GM18909 (cell line): ENCODE measurements at regions not wholly inside any gene's neighbourhood (a gene's known extent, or its start where the extent isn't known, plus 50 kb on each side); places are given as distances from the start of the nearest gene placed in this dataset.
A peak's percentile ranks its signal among the peaks of the same experiment; 100 is the strongest.

ENCODE experiments used
- ATAC-seq: cut with Tn5 transposase; IDR thresholded peaks from one replicate; pipeline ENCODE4 v1.9.1; 2021; ENCODE audit warnings: mild to moderate bottlenecking; ENCODE audit not compliant: unreplicated experiment, poor library complexity

DNA sequence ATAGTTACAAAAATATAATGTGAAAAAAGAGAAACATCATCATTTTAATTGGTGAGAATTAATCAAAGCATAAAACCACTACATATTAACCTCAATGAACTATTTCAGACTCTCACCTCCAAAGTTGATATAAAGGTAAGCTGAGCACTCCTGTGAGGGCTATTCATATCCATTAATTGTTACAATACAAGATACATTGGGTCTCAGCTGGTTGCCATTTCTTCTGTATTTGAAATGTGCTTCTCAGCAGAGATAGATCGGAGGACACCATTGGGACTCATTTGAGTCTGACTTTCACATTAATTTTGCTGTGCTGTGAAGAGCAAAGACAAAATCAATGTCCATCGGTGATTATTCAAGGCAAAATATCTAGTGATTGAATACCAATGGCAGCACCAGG lies 459.5 kb upstream of the GOT2 start:
- no peak for ATAC-seq

DNA sequence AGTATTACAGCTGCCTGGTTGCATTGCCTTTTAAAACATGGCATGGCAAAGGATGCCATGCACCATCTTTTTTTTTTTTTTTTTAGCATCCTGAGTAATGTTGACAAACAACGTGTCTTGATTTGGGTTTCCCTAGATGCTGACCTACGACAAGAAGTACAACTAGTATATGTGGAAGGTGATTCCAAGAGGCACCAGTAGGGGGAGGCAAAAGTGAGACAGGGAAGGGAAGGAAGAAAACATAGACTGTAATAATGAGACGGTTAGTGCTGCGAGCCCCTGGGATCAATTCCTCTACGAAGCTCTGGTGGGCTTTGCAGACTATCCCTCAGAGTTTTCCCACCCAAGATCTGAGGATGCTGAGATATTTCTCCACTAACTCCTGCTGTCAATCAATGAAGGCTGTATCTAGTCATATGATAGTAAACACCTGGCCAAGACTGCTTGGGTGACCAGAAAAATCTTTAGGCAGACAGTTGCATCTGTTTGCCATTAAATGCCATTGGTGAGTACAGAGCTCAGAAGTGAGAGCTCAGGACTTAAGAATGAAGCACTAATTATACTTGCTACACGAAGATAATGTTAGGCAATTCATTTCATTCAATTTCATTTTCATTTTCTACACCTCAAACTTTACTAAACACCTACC lies 458.6 kb upstream of the GOT2 start:
- ATAC-seq, result peak; percentile 69

DNA sequence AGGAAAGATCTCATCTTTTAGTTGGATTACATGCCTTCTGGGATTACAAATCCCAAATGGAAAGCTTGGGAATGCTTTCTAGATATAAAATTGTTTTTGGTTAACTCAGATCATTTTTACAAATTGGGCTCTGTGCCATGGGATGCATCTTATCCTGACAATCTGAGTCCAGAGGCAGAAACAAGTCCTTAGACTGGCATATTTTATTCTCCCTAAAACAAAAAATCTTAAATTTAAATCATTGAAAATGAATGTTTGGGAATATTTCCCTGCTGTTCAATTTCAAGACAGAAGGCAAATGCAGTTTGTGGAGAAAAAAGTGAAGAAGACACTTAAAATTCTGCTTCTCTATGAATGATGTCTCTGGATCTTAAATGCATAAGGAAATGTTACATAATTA lies 456.6 kb upstream of the GOT2 start:
- ATAC-seq, result no peak

DNA sequence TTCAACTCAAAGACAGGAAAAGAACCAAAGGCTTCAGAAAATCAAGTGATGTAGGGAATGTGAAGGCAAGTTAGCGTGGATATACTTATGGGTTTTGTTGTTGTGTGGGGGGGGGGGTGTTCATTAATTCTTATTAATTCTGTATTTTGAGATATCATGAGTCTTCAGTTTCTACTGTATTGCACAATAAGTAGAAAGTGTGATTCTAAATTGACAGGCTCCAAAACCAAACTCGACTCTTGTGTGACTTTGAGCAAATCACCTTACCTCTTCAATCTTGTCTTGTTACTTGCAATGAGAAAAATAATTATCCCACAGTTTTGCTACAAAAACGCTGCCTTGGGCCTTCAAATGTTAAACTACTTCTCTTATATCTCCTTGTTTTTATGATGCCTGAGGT lies 453.9 kb upstream of the GOT2 start:
- ATAC-seq, result no peak

DNA sequence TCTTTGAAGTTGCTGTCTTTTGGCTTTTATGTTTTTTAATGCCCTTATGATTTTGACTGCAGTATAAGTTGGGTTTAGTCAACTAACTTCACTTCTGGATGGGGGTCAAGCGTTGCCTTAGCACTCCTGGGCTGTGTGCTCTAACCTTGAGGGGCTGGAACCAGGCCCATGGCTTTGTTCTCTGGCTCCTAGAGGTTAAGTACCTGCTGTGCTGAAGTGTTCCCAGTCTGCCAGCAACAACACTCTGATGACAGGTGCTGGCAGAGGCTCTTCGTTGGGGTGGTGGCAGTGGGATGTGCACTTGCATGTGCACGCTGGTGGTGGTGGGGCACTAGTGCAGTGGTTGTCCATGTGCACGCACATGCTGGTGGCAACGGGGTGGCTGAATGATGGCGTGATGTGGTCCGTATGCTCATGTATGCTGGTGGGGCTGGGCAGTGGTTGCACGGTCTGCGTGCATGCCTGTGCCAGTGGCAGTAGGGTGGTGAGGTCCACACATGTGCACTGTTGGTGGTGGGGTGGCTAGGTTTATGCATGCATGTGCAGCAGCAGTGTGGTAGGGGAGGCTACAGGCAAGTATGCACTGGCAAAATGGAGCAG lies 447.8 kb upstream of the GOT2 start:
- ATAC-seq, result no peak

DNA sequence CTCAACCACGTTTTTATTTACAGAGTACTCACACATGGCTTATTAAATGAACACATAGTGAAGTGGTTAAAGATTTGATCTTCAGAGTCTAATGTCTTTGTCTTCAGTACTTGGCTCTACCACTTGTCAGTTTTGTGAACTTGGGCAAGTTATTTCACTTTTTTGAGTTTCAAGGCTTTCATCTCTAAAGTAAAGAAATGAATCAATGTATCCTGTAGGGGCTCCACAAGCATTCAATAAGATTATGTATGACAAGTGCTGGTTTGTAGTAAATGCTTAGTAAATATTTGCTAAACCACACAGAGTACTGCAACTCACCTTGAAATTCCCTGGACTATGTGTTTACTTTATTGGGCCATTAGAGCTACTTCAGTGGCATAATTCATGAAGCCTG lies 446.0 kb upstream of the GOT2 start:
- no peak for ATAC-seq

DNA sequence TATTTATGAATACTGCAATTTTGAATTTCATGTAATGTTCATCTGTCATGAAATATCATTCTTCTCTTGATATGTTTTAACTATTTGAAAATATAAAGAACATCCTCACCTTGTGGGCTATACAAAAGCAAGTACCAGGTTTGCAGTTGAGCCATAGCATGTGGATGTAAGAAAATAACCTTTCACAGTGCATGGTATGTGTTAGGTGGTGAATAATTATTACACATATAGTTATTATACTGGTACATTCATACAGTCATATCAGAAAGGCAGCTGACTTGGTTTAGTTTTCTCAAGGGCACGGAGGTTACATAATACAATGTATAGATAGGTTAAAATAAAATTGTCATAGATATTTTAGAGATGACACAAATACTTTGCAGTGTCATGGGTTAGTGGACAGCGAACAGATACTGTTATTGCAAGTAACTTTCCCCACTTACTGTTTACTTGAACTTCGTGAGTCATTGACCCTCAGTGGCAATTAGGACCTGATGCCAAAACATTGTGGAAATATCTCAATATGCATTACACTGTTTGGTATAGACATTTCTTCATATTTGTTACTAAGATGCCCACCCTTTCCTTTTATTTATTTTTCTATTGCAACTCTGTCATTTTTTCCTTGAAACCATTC lies 445.4 kb upstream of the GOT2 start:
- ATAC-seq, result no peak

DNA sequence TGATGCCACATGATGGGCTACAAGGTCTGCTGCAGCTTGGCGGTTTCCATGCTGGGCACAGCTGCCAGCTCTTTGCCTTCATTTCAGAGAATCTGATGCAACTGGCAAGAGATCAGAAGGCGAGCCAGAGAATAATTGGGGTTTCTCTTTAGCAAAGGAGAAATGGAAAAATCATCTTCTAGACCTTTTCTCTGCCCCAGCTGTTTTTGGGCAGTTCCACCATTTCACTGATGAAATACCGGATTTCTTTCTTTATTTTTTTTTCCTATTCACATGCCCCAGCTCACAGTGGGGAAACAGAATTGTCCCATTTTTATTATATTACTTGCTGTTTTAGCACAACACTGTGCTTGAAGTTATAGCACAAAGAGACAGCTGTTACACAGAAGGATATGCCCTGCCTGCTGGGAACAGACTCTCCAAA lies 439.3 kb upstream of the GOT2 start:
- no peak for ATAC-seq

DNA sequence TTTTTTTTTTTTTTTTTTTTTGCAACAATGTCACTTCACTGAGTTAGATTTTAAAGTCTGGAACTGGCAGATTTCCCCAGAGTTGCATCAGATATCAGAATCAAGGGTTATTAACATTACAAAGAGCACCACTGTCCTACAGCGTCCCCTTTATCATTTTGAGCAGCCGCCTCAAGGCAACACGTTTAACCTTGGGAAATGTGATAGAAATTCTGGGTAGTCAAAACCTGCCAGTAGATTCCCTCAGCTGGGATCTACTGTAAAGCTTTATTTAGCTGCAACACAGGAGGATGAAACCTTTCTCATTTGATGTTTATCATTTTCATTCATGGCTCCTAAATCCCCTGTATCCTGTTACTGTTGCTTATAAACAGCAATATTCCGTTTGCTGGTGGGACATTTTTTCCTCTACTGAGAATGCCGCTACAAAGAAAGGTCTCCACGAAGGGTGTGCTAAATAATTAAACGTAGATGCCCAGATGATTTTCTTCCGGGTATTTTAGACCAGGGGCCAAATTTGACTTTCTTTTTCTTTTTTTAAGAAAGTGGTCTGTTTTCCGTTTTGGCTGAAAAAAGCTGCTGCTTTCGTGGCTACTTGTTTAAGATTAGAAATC lies 436.1 kb upstream of the GOT2 start:
- ATAC-seq, result no peak

DNA sequence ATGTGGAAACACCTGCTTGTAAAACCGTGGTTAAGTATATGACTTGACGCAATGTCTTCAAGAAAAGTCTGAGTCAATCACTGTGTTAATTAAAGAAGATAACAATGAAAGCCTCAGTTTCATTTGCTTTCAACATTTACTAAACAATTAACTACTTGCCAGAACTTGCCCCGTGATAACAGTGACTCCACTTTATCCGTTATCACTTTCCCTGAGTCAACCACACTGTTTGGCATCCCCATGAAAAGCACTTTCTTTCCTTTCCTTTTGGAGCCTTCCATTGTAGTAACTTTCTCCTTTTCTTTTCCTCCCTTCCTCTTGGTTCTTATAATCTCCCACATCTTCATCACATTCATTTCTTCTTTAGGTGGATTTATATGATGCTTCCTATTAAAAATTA lies 435.1 kb upstream of the GOT2 start:
- no peak for ATAC-seq

DNA sequence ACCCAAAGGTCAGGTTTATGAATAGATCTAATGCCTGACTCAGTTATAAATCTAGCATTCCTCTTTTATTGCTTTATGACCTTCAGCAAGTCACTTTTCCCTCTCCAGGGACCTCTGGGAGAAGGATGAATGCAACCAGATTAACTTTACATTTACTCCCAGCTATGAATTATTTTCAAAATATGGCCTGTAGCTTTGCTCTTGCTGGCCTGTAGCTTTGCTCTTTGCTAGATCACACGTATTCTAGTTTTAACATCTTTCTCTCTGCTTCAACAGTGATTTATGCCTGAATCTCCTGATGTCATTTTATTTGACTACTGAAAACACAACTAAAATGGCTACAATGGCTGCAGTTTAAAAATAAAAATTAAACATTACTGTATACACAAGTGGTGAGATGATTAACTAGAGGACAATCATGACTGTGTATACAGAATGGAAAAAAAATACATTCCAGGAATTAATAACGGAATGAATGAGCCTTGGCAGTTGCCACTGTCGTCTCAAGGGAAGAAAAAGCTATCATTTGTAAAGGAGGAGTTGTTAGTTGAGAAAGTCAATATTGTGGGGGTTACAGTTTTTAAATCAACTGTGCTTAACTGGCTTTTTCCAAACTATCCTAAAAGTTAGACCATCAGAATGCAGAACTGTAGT lies 434.5 kb upstream of the GOT2 start:
- ATAC-seq, result no peak

DNA sequence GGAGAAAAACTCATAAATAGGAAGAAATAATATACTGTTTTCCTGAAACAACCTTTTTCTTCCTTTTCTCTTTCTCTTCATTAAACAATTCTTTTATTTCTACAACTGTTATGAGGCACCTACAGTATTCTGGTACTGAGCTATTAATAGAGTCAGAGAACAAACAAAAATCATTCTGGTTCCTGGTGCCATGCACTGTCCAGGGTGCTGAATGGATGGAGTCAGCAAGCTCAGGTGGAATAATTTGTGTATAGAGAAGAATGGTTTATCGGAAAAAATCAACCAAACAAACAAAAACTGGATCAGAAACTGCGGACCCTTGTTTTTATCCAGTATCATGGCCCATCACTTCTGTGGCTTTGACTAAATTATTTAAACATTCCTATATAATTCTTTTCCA lies 430.3 kb upstream of the GOT2 start:
- ATAC-seq, result no peak

DNA sequence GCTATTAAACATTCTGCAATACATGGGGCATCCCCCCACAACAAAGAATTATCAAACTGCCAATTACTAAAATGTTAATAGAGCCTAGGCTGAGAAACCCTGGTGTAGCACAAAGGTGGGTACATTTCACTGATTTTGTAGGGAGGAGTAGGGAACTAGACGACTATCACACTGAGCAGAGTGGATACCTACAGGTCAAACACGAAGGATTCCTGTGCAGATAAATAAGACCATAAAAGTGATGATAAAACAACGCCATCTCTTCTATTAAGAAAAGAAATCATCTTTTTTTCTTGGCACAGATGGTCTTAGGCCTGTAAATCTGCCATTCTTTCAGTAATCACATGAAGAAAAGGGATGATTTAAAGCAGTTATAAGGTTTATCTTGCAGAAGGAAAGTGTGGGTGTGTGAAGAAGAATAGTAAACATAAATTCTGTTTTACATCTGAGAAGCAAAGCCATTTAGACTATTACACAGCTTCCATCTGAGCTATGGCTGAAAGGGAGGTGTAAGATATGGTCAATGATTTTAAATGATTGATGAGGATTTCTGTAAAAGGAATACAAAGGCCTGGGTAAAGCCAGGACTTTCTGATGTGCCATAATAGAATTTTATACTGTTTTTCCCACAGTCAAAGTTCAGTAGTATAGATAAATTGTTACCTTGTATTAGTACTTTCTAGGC lies 429.4 kb upstream of the GOT2 start:
- ATAC-seq, result no peak

DNA sequence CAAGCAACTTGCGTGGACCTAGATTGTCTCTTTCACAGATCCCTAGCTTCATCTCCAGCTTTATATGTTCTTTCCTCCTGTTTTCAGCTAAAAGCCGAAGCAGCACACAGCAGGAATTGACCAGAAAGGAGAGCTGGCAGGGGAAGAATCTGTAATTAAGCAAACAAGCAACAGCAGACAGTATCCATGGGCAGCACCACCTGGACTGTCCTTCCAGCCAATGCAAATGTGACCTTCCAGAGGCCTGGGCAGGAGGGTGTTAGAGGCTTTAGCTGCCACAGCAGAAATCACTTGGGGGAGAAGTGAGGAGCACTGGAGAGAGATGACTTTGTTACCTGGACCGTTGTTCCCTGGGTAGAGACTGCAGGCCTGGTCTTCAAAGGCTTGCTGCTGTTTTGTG lies 427.6 kb upstream of the GOT2 start:
- no peak for ATAC-seq

DNA sequence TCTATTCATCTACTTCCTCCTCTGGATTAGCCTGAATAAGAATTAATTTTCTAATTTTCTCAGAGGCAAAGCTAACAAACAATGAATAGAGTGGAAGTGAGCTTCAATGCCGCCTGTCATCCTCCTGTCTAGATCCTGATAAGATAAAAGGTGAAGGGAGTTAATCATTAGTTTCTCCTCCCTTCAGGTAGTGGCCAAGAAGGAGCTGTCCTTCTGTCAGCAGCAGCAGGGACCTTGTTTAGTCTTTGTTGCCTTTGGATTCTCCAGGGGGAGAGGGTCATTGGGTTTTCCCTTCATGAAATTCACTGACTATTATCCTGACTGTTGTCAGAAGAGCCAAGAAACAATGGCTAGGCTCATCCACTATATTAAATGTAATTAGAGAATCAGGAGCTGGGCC lies 420.2 kb upstream of the GOT2 start:
- no peak for ATAC-seq

DNA sequence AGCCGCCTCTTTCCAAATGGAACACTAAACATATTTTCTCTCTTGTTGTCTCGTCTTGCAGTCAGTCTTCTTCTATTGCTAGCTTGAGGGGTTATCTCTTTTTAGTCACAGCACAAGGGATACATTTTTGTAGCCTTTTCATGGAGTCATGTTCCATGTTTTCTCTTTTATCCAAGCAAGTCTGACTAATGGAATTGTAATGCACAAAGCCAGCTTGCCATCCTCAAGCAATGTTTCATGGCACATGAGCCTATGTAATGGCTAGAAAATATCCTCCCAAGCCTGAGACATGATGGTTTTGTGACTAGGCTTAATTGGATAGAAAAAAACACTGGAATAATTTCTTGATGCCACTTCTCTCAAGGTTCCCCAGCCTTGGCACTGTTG lies 414.6 kb upstream of the GOT2 start:
- ATAC-seq, result no peak

DNA sequence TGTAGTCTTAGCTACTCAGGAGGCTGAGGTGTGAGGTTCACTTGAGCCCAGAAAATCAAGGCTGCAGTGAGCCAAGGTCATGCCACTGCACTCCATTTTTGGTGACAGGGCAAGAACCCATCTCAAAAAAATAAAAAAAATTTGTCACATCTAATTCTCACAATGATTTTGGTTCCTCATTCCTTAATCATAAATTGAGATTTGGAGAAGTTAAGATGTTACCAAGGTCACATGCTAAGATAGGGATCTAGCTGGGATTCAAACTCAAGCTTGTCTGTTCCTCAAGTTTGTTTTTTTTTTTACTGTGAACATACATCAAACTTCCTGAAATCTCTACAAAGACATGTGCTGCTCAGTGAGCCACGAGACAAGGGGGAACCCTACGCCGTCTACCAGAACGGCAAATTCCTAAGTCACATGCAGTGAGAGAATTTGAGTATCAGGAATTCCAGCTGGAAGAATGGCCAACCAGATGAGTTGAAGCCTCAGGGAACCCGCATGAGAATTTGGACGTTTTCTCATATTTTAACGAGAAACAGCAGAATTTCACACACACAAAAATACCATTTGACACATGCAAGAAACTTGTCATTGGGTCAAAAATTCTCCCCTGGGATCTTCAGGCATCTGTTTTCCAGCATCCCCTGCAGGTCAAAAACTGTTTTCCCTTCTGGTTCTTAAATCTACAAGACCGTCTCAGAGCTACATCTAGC lies 414.1 kb upstream of the GOT2 start:
- no peak for ATAC-seq

DNA sequence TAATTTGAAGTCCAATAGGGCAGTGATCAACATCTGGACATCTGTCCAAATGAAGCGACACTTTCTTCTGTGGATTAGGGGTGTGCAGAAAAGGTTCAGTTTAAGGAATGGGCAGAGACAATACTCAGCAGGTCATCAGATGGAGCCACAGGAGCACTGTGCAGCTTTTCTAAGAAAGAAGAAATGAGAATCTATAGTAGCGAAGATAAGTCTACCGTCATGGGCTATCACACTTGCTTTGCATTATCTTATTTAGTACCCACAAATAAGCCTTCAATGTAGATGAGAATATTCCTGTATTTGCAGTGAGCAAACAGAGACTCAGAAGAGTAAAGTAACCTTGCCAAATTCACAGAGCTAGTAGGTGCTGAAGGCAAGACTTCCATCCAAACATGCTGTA lies 412.0 kb upstream of the GOT2 start:
- ATAC-seq, result no peak

DNA sequence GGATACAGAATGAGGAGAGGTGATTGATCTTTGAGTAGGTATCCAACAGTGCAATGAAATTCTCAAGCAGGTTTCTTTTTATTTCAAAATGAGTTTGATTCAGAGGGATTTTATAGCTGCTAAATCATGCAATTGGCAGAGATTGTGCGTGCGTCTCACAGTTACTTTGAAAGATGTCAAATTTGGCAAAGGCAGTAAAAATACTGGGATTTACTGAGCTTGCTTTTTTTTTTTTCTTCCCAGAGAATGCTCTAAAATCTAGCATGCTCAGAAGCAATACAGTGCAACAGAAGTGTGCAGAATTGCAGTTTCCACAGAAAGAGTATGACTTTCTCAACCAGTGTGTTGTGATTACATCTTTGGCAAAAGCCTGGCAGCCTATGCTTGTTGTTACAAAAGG lies 410.7 kb upstream of the GOT2 start:
- ATAC-seq, result no peak

DNA sequence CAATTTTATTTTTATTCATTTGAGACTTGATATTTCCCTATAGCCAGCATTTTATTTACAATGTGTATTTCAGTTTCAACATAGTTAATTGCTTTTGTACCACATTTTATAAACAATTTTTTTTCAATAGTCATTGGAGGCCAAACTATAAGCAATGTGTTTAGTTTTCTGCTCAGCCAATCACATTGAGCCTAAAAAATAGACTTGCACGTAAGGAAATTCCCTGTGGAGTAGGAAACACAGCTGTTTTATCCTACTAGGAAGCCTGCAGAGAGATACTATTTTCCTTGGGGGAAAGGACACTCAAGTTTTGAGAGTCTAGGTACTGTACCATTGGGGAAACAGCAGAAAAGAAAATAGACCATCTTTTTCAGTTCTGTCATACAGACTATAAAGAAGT lies 410.2 kb upstream of the GOT2 start:
- no peak for ATAC-seq
